Cerebellar nuclear complex (tissue), 1 donor: ENCODE measurements at regions not wholly inside any gene's neighbourhood (a gene's known extent, or its start where the extent isn't known, plus 50 kb on each side); places are given as distances from the start of the nearest gene placed in this dataset.

Source experiments
- DNase-seq, 2 experiments: peaks; one replicate each; lab custom pipeline; 2025; lab: John Stamatoyannopoulos, UW

DNA sequence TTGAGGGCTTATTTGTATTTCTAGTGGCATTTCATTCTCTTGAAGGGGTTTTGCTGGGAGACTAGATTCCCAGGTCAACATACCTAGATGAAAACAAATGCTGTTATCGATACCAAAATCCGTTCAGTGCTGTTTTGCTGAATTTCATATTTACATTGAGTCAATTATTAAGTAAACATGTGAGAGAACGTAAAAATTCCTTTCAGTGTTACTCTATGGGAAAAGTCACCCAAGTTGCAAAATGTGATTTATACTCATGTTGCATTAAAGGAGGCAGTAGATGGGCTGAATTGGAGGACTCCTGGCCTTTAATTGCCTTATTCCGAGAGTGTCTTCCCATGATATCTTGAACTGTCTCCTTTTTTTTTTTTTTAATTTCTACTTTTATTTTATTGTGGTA is 1011.3 kb upstream of the NR2F2 start:
- no peak for DNase-seq

- DNase-seq = no peak
Observed at GRCh38 chr15:95323796-95324195, 1006.7 kb upstream of the NR2F2 start.

- DNase-seq = no peak
Observed at GRCh38 chr15:95324656-95325055, 1005.8 kb upstream of the NR2F2 start.

DNA sequence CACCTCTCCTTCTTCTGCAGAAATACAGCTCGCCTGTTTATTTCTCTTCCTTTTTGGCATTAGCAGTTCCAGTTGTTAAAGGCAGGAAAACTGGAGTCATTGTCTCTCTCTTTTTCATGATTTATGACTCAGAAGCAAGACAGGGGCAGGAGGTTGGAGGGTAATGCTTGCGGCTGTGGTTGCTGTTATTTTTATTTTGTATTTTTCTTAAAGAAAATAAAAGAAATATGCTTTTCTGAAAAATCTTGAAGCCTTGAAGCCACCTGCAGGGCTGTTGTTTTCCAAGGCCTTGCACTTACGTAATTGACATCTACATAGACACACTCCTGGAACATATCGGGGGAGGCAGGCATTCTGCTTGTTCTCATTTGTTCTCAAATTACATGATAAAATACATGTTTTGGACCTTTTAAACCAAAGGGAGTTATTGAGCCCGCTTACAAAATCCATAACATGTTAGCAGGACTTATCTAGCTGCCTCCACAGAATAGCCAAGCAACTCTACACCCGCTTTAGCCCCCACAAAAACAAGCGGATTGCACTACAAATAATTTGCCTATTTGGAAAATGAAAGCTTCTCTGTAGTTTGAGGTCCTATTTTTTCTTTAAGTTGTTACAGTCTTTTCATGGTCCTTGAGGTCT is 1004.6 kb upstream of the NR2F2 start:
- no peak for DNase-seq

- no peak for DNase-seq
Observed at GRCh38 chr15:95326431-95327182, 1003.9 kb upstream of the NR2F2 start.

- no peak for DNase-seq
Observed at GRCh38 chr15:95327183-95327525, 1003.3 kb upstream of the NR2F2 start.

DNA sequence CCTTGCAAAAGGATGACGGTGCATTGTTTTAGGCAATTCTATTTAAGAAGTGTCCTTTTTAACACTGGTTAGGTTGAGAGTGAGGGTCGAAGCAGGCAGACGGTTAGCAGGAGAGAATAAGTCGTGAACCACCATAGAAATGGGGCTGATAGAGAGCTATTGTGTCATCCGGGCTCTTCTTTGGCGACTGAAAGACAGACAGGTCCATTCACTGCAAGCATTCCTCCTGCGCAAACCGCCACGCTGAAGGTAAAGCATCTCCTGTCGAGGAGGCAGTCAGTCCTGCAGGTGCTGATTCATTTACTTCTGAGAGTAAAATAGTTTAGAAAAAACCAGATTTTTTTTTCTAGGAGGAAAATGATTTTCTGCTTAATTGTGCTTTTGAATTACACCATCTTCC is 1002.8 kb upstream of the NR2F2 start:
- DNase-seq = no peak

- DNase-seq = no peak
Observed at GRCh38 chr15:95328559-95328958, 1001.9 kb upstream of the NR2F2 start.

DNA sequence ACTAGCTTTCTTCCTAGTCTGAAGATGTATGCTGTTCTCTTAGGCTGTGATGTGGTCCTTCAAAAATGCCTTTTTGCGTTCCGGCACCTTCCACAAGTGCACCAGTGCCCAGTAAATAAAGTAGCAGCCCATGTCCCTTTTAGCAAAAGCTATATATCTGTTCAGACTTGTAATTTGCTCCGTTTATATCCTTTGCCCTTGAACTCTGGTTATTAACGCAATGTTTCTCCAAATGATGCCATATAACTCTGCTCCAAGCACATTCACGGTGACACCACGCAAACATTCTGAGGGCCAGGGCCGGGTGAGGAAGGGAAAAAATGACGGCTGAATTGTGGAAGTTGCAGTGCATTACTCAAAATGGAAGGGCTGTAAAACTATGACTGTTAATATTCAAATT is 1001.1 kb upstream of the NR2F2 start:
- DNase-seq = no peak

DNA sequence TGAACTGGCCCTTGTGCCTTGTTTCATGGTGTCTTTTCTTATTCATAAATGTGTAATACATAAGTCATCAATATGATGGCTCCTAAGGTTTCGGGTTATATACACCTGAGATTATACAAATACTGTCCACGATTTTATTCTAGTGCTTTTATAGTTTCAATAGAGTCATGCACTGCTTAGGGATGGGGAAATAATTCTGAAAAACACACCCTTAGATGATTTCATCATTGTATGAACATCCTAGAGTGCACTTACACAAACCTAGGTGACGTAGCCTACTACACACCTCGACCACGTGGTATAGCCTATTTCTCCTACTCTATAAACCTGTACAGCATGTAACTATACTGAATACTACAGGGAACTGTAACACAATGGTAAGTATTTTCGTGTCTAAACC is 988.8 kb upstream of the NR2F2 start:
- no peak for DNase-seq

- no peak for DNase-seq
Observed at GRCh38 chr15:95345867-95346266, 984.6 kb upstream of the NR2F2 start.

DNA sequence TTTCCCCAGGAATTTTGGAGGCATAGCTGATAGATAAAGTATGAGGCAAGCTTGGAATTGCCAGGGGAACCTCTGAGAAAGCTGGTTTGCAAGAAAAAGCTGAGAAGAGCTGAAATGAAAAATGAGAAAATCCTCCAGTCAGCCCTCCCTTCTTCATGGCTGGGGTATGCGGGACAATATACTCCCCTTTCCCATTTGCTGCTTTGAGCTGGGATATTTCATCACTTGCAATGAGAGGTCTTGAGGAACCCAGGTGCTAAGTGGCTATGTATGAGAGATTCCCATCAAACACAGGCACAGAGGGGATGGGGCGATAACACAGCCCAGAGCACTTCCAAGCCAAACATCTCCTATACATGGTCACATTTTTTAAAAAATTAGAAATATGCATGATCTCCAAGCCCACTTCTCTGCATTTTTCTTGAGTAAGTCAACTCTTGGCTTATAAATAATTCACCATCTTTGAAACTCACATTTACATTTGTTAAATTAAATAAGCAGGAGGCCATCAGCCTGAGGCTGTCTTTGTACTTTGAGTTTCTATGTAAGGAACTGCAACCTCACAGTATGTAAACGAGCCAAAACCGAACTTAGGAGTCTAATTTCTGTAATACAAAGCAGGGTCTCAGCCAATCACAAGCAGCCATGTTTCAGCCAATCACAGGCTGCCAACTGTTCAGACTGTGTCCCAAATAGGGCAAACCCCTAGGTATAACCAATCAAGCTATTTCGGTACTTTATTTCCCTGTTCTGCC is 983.6 kb upstream of the NR2F2 start:
- DNase-seq = no peak

GRCh38 chr15:95347837-95348236 is 982.7 kb upstream of the NR2F2 start:
- no peak for DNase-seq

DNA sequence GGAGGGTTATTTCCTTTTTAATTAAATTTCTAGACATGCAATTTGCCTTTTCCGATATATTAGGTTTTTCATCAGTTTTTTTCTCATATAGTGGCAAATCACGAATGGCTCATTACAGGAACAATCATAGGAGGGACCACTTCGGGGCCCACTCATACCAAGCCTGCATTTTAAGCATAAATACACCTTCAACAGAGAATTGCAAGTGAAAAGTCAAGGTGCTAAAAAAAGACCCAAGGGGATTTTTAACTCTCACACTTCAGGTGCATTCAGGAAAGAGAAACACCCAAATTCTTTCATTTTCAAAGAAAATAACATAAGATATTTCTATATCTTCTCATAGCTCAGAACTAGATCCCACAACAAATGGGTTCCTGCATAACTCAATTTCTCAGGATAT is 979.6 kb upstream of the NR2F2 start:
- DNase-seq = no peak

GRCh38 chr15:95352631-95353187 is 977.8 kb upstream of the NR2F2 start:
- DNase-seq = no peak

GRCh38 chr15:95353512-95353911 is 977.0 kb upstream of the NR2F2 start:
- no peak for DNase-seq

GRCh38 chr15:95359966-95360365 is 970.5 kb upstream of the NR2F2 start:
- DNase-seq = no peak

- no peak for DNase-seq
Observed at GRCh38 chr15:95362306-95362705, 968.2 kb upstream of the NR2F2 start.

DNA sequence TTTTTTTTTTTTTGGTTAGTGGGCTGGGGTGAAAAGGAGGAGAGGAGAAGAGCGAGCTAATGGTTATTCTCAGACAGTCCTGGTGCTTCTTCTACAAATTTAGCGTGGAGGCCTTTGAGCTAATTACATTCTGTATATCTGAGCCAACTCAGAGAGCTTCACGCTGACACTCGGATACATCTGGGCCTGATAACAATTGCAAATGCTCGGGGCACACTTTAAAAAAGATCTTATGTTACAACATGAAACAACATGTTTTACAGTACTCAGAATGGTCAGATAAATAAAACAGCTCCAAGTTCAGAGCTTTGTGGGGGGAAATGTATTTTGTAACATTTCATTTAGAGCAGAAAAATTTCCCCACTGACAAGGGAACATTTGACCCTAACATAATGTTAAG is 966.9 kb upstream of the NR2F2 start:
- no peak for DNase-seq

DNA sequence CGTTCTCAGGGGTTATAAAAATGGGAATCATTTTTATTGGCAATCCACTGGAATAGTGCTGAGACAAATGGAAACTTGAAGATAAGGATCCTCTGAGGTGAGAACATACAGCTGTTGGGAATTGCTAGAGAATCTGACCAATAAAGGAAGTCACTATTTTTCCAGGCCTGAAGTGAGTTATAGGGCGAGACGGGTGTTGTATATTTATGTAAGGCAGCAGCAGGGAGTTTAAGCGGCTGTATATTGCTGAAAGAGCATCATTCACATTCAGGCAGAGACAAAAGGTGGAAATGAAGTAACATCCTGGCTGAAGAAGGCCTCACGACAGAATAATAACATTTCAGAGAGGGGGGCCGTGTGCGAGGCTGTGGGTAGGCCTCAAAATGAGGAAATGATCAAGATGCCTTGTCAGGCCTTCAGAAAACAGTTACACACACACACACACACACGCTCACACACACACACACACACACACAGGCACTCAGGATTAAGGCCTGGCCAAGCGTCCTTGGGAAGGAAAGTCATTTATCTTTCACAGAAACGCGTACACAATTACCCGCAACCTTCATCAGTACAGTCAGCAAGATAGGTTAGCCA is 964.9 kb upstream of the NR2F2 start:
- no peak for DNase-seq

DNA sequence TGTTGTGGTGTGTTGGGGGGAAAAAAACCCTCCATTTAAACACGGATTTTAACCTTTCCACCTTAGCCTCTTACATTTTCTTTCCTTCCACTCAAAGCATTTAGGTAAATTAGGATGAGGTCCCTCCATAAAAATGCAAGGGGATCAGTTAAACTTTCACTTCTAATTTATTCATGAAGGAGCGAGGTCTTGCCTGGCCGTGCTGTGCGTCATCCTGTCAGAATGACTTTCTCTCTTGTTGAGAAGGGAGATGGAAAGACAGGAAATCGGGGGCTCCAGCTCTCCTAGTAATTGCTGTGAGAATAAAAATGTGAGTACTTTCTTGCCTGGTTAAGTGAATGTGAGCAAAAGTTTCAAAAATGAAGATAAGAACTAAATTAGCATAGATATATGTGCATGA is 962.3 kb upstream of the NR2F2 start:
- DNase-seq = no peak

- no peak for DNase-seq
Observed at GRCh38 chr15:95368755-95369601, 961.5 kb upstream of the NR2F2 start.
